Liver (tissue), 3 donors: ENCODE measurements at regions not wholly inside any gene's neighbourhood (a gene's known extent, or its start where the extent isn't known, plus 50 kb on each side); places are given as distances from the start of the nearest gene placed in this dataset.

Source experiments
- HNF4G ChIP-seq: IDR thresholded peaks from 2 replicates; pipeline ENCODE4 v1.6.1; 2016; ENCODE audit warnings: antibody characterized with exemption
- RAD21 ChIP-seq, 2 donors: IDR thresholded peaks; 2 replicates each; pipeline ENCODE4 v1.6.1; 2016; ENCODE audit warnings: antibody characterized with exemption in 2 of 2, mild to moderate bottlenecking in 2 of 2
- SP1 ChIP-seq: IDR thresholded peaks from 2 replicates; pipeline ENCODE4 v1.6.1; 2018; ENCODE audit warnings: antibody characterized with exemption, mild to moderate bottlenecking
- TAF1 ChIP-seq: conservative IDR thresholded peaks from 2 replicates; pipeline ENCODE4 v1.6.1; 2016; ENCODE audit warnings: antibody characterized with exemption, mild to moderate bottlenecking
- YY1 ChIP-seq: IDR thresholded peaks from 2 replicates; pipeline ENCODE4 v1.6.1; 2016; ENCODE audit warnings: antibody characterized with exemption, mild to moderate bottlenecking
- TF ChIP-seq, protein P1 (sequence below): fragments of 150-350 bp; IDR thresholded peaks from 2 replicates; pipeline ENCODE4 v1.5.1; 2017; ENCODE audit warnings: improper control_type of control experiment, low read depth, low read length; ENCODE audit not compliant: missing input control
- TF ChIP-seq, protein P2 (sequence below): IDR thresholded peaks from 2 replicates; pipeline ENCODE4 v1.6.1; 2016; ENCODE audit warnings: antibody characterized with exemption
- donor health status: healthy.
- donor health status: healthy.

DNA sequence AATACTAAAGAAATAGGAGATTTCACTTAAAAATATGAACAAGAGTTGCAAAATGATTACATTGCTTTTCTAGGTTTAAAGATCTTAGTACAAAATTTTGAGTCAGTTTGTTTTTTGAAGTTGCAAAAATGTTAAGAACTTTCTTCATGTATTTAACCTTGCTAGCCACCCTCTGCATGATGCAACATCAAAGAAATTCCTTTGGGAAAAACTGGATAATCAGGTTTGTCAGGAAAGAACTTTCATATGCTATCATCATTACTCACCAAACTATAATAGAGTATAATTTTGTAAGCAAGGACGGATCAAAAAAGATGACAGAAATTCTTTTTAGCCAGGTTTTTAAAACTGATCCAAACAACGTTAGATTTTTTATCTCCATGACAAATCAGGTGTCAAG lies 116.9 kb upstream of the MRPS30 start:
- TF ChIP-seq, protein P1, sequence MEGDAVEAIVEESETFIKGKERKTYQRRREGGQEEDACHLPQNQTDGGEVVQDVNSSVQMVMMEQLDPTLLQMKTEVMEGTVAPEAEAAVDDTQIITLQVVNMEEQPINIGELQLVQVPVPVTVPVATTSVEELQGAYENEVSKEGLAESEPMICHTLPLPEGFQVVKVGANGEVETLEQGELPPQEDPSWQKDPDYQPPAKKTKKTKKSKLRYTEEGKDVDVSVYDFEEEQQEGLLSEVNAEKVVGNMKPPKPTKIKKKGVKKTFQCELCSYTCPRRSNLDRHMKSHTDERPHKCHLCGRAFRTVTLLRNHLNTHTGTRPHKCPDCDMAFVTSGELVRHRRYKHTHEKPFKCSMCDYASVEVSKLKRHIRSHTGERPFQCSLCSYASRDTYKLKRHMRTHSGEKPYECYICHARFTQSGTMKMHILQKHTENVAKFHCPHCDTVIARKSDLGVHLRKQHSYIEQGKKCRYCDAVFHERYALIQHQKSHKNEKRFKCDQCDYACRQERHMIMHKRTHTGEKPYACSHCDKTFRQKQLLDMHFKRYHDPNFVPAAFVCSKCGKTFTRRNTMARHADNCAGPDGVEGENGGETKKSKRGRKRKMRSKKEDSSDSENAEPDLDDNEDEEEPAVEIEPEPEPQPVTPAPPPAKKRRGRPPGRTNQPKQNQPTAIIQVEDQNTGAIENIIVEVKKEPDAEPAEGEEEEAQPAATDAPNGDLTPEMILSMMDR = no peak
- TF ChIP-seq TAF1 = no peak
- no peak for TF ChIP-seq SP1
- TF ChIP-seq, protein P2, sequence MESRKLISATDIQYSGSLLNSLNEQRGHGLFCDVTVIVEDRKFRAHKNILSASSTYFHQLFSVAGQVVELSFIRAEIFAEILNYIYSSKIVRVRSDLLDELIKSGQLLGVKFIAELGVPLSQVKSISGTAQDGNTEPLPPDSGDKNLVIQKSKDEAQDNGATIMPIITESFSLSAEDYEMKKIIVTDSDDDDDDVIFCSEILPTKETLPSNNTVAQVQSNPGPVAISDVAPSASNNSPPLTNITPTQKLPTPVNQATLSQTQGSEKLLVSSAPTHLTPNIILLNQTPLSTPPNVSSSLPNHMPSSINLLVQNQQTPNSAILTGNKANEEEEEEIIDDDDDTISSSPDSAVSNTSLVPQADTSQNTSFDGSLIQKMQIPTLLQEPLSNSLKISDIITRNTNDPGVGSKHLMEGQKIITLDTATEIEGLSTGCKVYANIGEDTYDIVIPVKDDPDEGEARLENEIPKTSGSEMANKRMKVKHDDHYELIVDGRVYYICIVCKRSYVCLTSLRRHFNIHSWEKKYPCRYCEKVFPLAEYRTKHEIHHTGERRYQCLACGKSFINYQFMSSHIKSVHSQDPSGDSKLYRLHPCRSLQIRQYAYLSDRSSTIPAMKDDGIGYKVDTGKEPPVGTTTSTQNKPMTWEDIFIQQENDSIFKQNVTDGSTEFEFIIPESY = no peak
- TF ChIP-seq YY1 = no peak
- no peak for TF ChIP-seq RAD21 (IDR thresholded peaks at IDR 0.05)
- no peak for TF ChIP-seq HNF4G
